ENCODE measurements at regions not wholly inside any gene's neighbourhood (a gene's known extent, or its start where the extent isn't known, plus 50 kb on each side); places are given as distances from the start of the nearest gene placed in this dataset.

- no peak for TF ChIP-seq ZNF532 (CRISPR knock-in tag; IDR thresholded peaks at IDR 0.05; ENCODE audit: borderline replicate concordance)
- no peak for TF ChIP-seq ATF6 (CRISPR knock-in tag; IDR thresholded peaks at IDR 0.05)
- no peak for TF ChIP-seq ETV6 (CRISPR knock-in tag; IDR thresholded peaks at IDR 0.05)
- TF ChIP-seq MLX (CRISPR knock-in tag; IDR thresholded peaks at IDR 0.05) = no peak
Observed at GRCh38 chr5:63131626-63132285, 553.1 kb downstream of the LRRC70 start (continued).

- no peak overlapping the region for H3K27ac Mint-ChIP-seq
- ATAC-seq (no peak), DNase-seq (ENCODE audit: low spot score) (no peak)
- no peak overlapping the region for H3K4me3 Mint-ChIP-seq
- peaks cover 11% of the 10 kb centered on the region for H3K9me3 Mint-ChIP-seq
- H3K36me3 Mint-ChIP-seq = no peaks in the 10 kb centered on the region
- POLR2A ChIA-PET = no interaction called here
- CTCF ChIA-PET = no interaction called here
- peaks cover 36% of the 10 kb centered on the region for H3K4me1 Mint-ChIP-seq
- H3K27me3 Mint-ChIP-seq (ENCODE audit: low read depth) = no peaks in the 10 kb centered on the region; the same call in 1 of the 2 replicates
- no peak for TF ChIP-seq TEAD4 (CRISPR knock-in tag; IDR thresholded peaks at IDR 0.05)
- TF ChIP-seq FOXP4 (CRISPR knock-in tag; IDR thresholded peaks at IDR 0.05) = no peak
- TF ChIP-seq, protein P1, sequence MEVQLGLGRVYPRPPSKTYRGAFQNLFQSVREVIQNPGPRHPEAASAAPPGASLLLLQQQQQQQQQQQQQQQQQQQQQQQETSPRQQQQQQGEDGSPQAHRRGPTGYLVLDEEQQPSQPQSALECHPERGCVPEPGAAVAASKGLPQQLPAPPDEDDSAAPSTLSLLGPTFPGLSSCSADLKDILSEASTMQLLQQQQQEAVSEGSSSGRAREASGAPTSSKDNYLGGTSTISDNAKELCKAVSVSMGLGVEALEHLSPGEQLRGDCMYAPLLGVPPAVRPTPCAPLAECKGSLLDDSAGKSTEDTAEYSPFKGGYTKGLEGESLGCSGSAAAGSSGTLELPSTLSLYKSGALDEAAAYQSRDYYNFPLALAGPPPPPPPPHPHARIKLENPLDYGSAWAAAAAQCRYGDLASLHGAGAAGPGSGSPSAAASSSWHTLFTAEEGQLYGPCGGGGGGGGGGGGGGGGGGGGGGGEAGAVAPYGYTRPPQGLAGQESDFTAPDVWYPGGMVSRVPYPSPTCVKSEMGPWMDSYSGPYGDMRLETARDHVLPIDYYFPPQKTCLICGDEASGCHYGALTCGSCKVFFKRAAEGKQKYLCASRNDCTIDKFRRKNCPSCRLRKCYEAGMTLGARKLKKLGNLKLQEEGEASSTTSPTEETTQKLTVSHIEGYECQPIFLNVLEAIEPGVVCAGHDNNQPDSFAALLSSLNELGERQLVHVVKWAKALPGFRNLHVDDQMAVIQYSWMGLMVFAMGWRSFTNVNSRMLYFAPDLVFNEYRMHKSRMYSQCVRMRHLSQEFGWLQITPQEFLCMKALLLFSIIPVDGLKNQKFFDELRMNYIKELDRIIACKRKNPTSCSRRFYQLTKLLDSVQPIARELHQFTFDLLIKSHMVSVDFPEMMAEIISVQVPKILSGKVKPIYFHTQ (CRISPR knock-in tag; IDR thresholded peaks at IDR 0.05) = no peak
- TF ChIP-seq CREM (CRISPR knock-in tag; IDR thresholded peaks at IDR 0.05) = no peak
- no peak for TF ChIP-seq ZNF281 (CRISPR knock-in tag; IDR thresholded peaks at IDR 0.05)
- no peak for TF ChIP-seq MXD4 (CRISPR knock-in tag; IDR thresholded peaks at IDR 0.05; ENCODE audit: borderline replicate concordance)
- no peak for TF ChIP-seq FOXP1 (CRISPR knock-in tag; IDR thresholded peaks at IDR 0.05; ENCODE audit: borderline replicate concordance)
- TF ChIP-seq, protein P2, sequence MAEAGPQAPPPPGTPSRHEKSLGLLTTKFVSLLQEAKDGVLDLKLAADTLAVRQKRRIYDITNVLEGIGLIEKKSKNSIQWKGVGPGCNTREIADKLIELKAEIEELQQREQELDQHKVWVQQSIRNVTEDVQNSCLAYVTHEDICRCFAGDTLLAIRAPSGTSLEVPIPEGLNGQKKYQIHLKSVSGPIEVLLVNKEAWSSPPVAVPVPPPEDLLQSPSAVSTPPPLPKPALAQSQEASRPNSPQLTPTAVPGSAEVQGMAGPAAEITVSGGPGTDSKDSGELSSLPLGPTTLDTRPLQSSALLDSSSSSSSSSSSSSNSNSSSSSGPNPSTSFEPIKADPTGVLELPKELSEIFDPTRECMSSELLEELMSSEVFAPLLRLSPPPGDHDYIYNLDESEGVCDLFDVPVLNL (CRISPR knock-in tag; IDR thresholded peaks at IDR 0.05; ENCODE audit: borderline replicate concordance, low read depth) = no peak
- TF ChIP-seq ZNF138 (CRISPR knock-in tag; conservative IDR thresholded peaks at IDR 0.05) = no peak
- TF ChIP-seq TCF7 (CRISPR knock-in tag; IDR thresholded peaks at IDR 0.05; ENCODE audit: low read depth) = no peak
- no peak for TF ChIP-seq ZNF396 (CRISPR knock-in tag; IDR thresholded peaks at IDR 0.05; ENCODE audit: borderline replicate concordance)
- TF ChIP-seq STAT6 (CRISPR knock-in tag; conservative IDR thresholded peaks at IDR 0.05; ENCODE audit: low read depth) = no peak
Observed at GRCh38 chr5:63128761-63129160, 550.1 kb downstream of the LRRC70 start.
